ENCODE measurements at regions not wholly inside any gene's neighbourhood (a gene's known extent, or its start where the extent isn't known, plus 50 kb on each side); places are given as distances from the start of the nearest gene placed in this dataset.

GRCh38 chr1:72579629-72580028 lies 297.3 kb upstream of the NEGR1 start:
- TF ChIP-seq EZH2phosphoT487 (IDR thresholded peaks at IDR 0.05; ENCODE audit: insufficient read depth, low read depth) (no peak), EZH2 (IDR thresholded peaks at IDR 0.05; ENCODE audit: insufficient read depth, poor library complexity, severe bottlenecking) (no peak)
